Activated naive CD4-positive, alpha-beta T cell treated with anti-CD3 and anti-CD28 coated beads, Interleukin-2, amount 50 U/mL, for 72 hours (primary cell): ENCODE measurements at regions not wholly inside any gene's neighbourhood (a gene's known extent, or its start where the extent isn't known, plus 50 kb on each side); places are given as distances from the start of the nearest gene placed in this dataset.
"Not testable (repeated sequence)": the region's sequence is repeated elsewhere in the genome, so short reads cannot be mapped to it uniquely, and the experiment has no call there.

Source experiments
- ATAC-seq, 2 donors: fragments of 150-1000 bp; cut with Tn5 transposase; 2 replicates each; pipeline ENCODE4 v1.10.0; 2021; ENCODE audit warnings: mild to moderate bottlenecking in 2 of 2, moderate library complexity in 2 of 2
- DNase-seq, 2 donors: peaks; one replicate each; pipeline ENCODE4 v3.0.0; 2021 to 2022; ENCODE audit warnings: low spot score in 2 of 2
- H3K27ac Mint-ChIP-seq, 2 donors: one replicate each; pipeline ENCODE4 v1.8.0; 2022; ENCODE audit warnings: mild to moderate bottlenecking in 2 of 2, mixed read lengths in 2 of 2
- H3K36me3 Mint-ChIP-seq, 2 donors: one replicate each; pipeline ENCODE4 v1.8.0; 2022; ENCODE audit warnings: mixed read lengths in 2 of 2
- H3K9me3 Mint-ChIP-seq, 2 donors: one replicate each; pipeline ENCODE4 v1.8.0; 2022; ENCODE audit warnings: mixed read lengths in 2 of 2

DNA sequence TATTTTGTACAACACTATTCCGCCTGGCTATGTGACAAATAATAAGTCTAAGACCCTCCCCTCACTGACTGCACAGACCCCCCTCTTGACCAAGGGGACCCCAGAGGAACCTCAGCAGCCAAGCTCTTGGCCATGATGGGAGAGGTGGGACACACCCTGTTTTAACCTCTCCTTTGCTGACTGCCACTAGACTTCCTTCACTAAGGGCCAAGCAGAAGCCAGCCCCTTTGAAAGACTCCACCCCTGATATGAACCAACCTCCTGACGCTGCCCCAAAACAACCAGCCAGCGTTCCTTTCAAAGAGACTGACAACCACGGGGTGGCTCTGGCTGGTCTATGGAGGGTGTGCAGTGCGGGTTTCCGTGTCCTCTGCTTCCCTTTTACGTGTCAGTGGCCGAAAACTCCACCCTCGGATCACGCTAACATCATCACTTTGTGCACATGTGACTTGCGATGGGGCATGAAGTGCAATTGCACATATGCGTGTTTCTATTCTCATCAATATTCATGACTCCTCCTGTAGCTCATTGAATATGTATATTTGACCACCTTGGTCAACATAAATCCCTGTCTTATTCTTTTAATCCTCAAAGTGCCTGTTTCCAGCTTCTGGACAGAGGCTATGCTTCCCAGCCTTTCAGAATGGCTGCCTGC is 643.9 kb downstream of the TBC1D22A start:
- no peak for ATAC-seq
- Mint-ChIP-seq H3K27ac (no peak overlapping the region), H3K9me3 (no peaks in the 10 kb centered on the region), H3K36me3 (no peaks in the 10 kb centered on the region)
- no peak for DNase-seq

DNA sequence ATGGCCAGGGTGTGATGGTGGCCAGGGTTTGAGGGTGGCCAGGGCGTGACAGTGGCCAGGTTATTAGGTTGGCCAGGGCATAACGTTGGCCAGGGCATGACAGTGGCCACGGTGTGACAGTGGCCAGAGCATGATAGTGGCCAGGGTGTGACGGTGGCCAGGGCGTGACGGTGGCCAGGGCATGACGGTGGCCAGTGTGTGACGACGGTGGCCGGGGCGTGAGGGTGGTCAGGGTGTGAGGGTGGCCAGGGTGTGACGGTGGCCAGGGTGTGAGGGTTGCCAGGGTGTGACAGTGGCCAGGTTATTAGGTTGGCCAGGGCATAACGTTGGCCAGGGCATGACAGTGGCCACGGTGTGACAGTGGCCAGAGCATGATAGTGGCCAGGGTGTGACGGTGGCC is 642.8 kb downstream of the TBC1D22A start:
- not testable (repeated sequence) for H3K27ac Mint-ChIP-seq, H3K36me3 Mint-ChIP-seq, ATAC-seq, DNase-seq, H3K9me3 Mint-ChIP-seq

DNA sequence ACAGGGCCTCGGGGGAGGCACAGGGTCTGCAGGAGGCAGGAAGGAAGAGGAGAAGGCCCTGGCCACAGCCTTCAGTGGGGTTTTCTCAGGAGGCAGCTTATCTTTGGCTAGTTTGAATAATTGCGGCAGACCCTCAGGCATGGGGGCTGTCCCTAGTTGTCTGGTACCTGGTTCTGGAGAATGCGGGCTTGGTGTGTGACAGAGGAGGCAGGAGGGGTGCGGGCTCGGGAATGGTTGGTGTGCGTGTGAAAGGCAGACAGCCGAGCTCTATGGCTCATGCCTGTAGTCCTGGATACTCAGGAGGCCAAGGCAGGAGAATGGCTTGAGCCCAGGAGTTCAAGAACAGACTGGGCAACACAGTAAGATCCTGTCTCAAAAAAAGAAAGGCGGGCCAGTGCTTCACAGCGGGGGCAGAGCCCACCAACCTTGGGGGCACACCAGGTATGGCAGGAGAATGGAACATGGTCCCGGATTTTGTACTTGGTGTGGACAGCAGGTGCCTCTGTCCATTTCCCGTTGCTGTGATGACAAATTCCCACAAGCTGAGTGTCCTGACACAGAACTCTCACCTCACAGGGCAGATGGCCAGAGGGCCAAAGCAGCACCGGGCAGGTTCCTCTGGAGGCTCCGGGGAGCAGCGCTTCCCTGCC is 640.6 kb downstream of the TBC1D22A start:
- Mint-ChIP-seq H3K36me3 (no peaks in the 10 kb centered on the region), H3K27ac (no peak overlapping the region), H3K9me3 (no peaks in the 10 kb centered on the region)
- no peak for DNase-seq
- ATAC-seq: no peak

DNA sequence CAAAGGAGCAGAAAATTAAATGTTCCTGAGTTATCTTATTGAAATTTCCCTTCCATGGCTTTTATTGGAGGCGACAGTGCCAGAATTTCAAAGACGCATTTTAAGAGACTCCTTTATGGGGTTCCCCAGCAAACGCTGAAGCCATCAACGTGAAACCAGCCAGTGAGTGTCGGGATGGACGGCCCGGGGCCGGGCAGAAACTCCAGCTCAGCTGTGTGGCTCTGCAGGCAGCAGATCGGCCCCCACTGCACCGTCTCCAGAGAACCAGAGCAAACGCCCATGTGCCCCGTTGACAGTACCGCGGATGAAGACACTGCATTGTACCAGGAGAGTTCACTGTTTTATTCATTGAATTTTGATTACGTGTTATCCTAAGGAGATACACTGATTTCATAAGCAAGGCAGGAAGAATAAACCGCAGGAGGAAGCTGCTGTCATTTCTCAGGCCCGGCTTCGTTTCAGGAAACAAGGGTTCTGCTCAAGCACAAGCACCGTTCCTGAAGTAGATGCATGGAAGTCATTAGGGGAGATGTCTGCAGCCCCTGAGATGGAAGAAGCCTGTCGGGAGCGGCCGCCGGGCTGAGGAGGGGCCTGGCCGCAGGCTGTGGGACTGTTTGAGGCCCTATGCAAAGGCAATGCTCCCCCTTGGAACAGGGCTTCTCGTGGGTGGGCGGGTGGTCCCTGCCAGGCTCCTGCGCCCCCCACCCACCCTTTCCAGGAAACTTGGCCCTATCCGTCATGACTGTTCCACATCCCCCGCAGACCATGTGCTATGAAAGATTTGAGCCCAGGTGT is 639.7 kb downstream of the TBC1D22A start:
- no peak for ATAC-seq
- Mint-ChIP-seq H3K9me3 (no peaks in the 10 kb centered on the region), H3K27ac (no peak overlapping the region), H3K36me3 (no peaks in the 10 kb centered on the region)
- no peak for DNase-seq

DNA sequence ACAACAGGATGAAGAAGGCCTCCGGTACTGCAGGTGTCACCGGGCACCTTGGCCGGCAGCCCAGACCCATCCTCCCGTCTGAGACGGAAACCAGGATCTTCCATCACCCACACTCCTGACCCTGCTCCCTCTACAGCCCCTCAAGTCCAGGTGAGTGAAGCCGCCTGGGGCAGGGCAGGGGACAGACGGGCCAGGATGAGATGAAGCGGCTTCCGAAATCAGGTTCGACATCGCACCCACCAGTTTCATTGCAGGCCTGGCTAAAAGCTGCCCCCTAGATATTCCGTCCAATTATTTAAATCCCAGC is 639.1 kb downstream of the TBC1D22A start:
- Mint-ChIP-seq H3K9me3 (no peaks in the 10 kb centered on the region), H3K36me3 (no peaks in the 10 kb centered on the region), H3K27ac (no peak overlapping the region)
- DNase-seq: no peak
- no peak for ATAC-seq

DNA sequence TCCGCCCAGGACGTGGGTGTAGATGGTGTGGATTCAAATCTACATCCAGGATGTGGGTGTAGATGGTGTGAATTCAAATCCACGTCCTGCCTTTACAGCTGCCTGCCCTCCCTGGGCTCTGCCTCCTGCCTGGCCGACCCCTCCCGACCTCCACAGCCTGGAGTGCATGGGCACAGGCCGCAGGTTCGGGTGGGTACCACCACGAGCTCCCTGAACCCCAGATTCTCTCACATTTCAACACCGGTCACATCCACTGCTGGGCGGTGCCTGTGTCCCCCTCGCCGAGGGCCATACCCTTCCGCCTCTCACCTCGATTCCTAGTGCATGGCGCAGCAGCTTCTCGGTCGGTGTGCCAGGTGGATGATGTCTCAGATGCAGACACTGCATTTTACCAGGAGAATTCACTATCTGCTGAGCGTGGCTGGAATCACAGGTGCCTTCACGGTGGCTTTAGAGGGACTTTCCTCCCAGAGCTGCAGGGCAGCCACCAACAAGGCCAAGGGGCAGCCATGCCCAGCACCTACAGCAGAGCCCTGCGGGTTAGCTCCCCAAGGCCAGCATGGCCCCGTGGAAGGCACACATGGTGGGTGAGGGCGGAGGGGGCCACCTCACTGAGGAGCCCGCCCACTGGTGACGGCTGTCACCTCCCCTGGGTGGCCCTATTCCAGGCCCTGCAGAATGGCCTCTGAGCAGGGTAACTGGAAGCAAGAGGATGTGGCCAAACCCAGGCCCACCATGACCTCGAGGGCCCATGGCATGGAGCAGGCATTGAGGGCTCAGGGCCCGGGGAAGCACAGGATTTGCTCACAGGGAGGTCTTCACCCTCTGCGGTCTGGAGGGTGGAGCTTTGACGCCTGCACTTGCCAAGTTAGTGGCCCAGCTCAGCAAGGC is 638.5 kb downstream of the TBC1D22A start:
- ATAC-seq (no peak), DNase-seq (no peak)
- Mint-ChIP-seq H3K36me3 (no peaks in the 10 kb centered on the region), H3K9me3 (no peaks in the 10 kb centered on the region), H3K27ac (no peak overlapping the region)

DNA sequence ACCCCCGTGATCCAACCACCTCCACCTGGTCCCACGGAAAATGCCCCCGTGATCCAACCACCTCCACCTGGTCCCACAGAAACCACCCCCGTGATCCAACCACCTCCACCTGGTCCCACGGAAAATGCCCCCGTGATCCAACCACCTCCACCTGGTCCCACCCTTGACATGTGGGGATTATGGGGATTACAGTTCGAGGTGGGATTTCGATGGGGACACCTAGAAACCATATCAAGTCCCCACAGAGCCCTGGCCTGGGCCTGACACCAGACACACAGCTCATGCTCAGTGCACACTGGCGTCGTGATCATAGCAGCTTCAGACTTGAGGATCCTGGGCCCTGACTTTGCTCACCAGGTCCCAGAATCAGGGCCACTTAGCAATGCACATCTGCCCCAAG is 637.7 kb downstream of the TBC1D22A start:
- not testable (repeated sequence) for H3K9me3 Mint-ChIP-seq, H3K36me3 Mint-ChIP-seq, H3K27ac Mint-ChIP-seq

DNA sequence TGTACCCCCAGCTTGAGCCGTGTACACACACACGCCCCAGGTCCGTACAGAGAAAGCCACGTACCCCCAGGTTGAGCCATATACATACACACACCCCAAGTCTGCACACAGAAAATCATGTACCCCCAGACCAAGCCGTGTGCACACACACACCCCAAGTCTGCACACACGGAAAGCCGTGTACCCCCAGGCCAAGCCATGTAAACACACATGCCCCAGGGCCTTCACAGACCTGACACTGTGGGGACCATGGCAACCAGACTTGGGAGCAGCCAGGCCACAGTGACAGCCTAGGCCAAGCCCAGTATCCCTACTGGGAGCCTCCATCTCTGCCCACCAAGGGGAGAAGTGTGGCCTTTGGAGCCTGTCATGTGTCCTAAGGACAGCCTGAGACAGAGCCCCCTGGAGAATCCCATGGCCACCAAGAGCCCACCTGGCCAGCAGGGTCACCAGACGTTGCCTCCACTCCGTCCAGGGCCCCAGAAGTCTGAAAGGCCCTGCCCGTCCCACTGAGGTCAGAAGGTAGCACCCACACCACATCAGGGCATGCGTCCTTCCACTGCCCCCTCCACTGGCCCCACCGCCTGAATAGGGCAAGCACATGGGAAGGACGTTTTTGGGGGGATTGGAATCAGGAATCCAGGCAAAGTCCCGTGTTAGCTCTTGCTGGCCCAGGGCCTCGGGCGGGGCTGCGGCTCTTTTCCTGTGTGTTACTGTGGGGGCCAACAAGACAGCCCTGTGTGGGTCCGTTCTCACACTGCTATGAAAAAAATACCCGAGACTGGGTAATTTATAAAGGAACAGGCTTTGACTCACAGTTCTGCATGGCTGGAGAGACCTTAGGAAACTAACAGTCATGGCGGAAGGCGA is 636.7 kb downstream of the TBC1D22A start:
- Mint-ChIP-seq H3K36me3 (no peaks in the 10 kb centered on the region), H3K9me3 (no peaks in the 10 kb centered on the region), H3K27ac (no peak overlapping the region)
- no peak for DNase-seq
- no peak for ATAC-seq

More for the DNA sequence above, 637.7 kb downstream of the TBC1D22A start:
- ATAC-seq, DNase-seq: not testable (repeated sequence)

DNA sequence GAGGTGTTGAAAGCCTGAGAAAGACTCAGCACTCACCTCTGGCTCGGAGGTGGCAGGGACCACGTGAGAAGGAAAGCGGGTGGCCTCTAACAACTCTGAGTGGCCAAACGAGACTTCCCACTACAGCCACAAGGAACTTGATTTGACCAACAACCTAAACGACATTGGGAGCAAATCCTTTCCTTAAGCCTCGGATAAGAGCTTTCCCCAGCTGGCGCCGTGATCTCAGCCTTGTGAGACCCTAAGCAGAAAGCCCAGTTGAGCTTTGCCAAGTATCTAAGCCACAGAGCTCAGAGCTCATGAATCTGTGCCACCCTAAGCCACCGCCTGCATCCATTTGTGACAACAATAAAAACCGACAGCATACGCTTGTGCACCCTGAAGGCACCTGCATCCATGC is 636.0 kb downstream of the TBC1D22A start:
- H3K27ac Mint-ChIP-seq: no peak overlapping the region
- DNase-seq (no peak), ATAC-seq (no peak)
- H3K9me3 Mint-ChIP-seq: no peaks in the 10 kb centered on the region
- H3K36me3 Mint-ChIP-seq: no peaks in the 10 kb centered on the region

DNA sequence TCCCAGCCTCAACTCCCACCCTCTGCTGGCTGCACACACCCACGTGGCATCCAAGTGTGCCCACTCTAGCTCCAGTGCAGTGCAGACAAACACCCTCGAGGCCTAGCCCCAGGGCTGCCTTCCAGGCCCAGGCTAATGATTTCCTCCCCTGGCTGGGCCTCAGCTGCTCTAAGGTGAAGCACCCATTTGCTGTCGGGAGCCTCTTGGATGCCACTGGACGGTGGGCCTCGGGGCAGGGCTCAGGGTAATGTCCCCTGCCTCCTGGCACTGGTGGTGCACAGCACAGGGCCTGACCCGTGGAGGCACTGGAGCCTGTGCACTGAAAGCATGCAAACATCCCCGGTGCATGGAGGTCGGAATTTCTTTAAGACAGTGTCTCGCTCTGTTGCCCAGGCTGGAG is 635.2 kb downstream of the TBC1D22A start:
- H3K27ac Mint-ChIP-seq: no peak overlapping the region
- ATAC-seq: no peak

DNA sequence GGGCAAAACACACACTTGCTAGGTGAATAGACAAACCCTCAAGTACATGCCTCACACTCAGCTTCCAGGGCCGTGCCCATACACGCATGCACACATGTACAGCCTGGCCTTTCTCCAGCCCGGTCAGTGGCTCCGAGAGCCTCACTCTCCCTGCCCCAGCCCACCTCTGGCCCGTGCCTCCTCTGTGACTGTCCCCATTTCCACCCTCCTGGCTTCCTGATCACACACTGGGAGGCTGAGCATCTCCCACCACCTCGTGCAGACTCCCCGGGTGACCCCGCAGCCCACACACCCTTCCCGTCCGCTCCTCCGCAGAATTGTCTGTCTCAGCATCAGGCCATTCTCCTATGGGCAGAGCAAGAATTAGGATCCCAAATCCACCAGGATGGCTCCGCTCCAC is 634.1 kb downstream of the TBC1D22A start:
- H3K36me3 Mint-ChIP-seq: no peaks in the 10 kb centered on the region
- H3K9me3 Mint-ChIP-seq: no peaks in the 10 kb centered on the region

More for the DNA sequence above, 635.2 kb downstream of the TBC1D22A start:
- H3K9me3 Mint-ChIP-seq: no peaks in the 10 kb centered on the region
- DNase-seq: no peak
- no peaks in the 10 kb centered on the region for H3K36me3 Mint-ChIP-seq

DNA sequence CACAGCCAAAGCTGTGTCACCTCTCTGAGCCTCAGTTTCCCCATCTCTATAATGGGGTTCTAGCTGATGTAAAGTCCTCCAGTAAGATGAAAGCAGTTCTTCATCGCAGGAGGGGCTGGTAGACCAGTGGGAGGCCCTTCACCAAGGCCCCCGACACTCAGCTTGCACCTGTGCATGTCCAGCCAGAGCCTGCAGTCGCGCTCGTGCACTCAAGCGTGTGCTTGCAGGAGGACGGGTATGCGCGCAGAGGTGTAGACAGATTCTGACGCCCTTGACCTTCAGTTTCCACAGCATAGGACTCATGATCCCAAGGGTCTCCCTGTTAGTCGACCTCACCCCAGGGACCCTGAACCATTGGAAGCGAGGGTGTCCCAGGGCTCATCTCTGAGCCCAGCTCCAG is 633.7 kb downstream of the TBC1D22A start:
- ATAC-seq: no peak
- Mint-ChIP-seq H3K36me3 (no peaks in the 10 kb centered on the region), H3K9me3 (no peaks in the 10 kb centered on the region), H3K27ac (no peak overlapping the region)
- no peak for DNase-seq

More for the DNA sequence above, 634.1 kb downstream of the TBC1D22A start:
- DNase-seq: no peak
- no peak overlapping the region for H3K27ac Mint-ChIP-seq
- no peak for ATAC-seq

DNA sequence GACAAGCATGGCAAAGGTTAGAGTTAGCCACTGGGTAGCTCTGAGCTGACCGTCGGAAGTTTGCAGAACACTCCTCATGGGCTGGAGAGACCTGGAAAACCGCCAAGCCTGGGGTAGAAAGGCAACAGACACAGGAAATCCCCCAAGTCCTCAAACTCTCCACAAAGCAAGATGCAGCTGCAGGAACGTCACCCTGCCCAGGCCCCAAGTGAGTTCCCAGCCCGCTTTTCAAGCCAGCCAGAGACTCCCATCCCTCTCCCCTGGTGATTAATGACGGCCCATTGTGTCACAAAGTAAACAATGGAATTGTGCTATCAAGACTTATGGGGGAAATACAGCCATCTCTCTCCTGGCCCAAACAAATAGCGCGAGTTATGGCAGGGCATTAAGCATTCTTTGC is 633.0 kb downstream of the TBC1D22A start:
- DNase-seq (no peak), ATAC-seq (no peak)
- H3K9me3 Mint-ChIP-seq: no peaks in the 10 kb centered on the region

DNA sequence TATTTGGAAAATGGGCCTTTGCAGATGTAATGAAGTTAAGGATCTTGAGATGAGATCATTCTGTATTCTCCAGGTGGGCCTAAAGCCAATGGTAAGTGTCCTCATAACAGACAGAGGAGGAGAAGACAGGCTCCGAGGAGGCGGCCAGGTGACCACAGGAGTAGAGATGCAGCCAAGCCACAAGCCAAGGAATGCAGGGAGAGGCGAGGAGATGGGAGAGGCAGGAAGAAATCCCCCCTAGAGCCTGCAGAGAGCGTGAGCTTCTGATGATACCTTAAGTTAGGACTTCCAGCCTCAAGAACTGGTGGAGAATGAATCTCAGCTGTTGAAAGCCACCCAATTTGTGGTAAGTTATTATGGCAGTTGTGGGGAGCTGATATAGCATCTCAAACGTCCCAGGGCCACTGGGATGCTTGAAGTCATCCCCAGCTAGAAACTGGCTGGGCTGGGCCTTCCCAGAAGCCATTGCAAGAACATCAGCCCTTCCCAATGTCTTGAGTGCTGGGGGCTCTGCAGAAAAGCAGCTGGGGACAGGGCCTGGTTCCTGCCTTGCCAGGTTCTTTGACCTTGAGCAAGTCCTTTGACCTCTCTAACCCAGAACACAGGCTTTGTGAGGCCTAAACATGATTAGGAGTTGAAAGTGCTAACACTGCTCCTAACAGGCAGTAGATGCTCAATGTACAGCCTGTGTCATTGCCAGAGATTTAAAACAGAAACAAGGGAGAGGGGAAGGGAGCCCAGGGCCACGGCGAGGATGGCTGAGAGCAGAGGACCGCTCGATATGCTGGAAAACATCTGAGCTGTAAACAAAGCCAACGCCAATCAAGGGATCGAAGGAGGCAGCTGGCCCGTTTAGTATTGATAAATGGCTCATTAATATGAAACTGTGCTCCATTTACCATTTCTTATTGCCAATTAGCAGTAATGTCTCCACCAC is 632.3 kb downstream of the TBC1D22A start:
- Mint-ChIP-seq H3K9me3 (no peaks in the 10 kb centered on the region), H3K36me3 (no peaks in the 10 kb centered on the region), H3K27ac (no peak overlapping the region)
- DNase-seq (no peak), ATAC-seq (no peak)

More for the DNA sequence above, 633.0 kb downstream of the TBC1D22A start:
- Mint-ChIP-seq H3K36me3 (no peaks in the 10 kb centered on the region), H3K27ac (no peak overlapping the region)

DNA sequence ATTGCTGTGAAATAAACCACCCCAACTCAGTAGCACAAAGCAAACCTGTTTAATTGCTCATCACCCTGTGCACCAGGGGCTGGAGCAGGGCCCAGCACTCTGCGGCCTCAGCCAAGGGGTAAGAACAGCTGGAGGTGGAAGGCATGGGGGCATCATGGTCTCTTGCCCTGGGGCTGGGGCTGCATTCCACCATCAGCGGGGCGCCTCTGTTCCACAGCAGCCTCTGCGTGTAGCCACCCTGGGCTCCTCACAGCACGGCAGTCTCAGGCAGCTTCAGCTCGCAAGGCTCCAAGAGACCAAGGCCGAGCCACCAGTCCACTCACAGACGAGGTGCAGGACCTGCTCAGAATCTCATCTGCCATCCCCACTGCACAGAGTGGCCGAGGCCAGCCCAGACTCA is 630.7 kb downstream of the TBC1D22A start:
- ATAC-seq: no peak
- no peak overlapping the region for H3K27ac Mint-ChIP-seq
- H3K9me3 Mint-ChIP-seq: no peaks in the 10 kb centered on the region
- no peak for DNase-seq
- H3K36me3 Mint-ChIP-seq: no peaks in the 10 kb centered on the region
